ENCODE measurements at regions not wholly inside any gene's neighbourhood (a gene's known extent, or its start where the extent isn't known, plus 50 kb on each side); places are given as distances from the start of the nearest gene placed in this dataset.

- TF ChIP-seq CTCF (conservative IDR thresholded peaks at IDR 0.05) (no peak), EZH2 (IDR thresholded peaks at IDR 0.05; ENCODE audit: low read depth) (no peak)
Observed at GRCh38 chr12:97182769-97183168, 275.7 kb downstream of the NEDD1 start.
